ENCODE measurements at regions not wholly inside any gene's neighbourhood (a gene's known extent, or its start where the extent isn't known, plus 50 kb on each side); places are given as distances from the start of the nearest gene placed in this dataset.

GRCh38 chr12:114916124-114916523, 232.1 kb upstream of the TBX3 start:
- no peak for DNase-seq

- no peak for DNase-seq
Observed at GRCh38 chr12:114913871-114914801, 230.2 kb upstream of the TBX3 start.

- DNase-seq = no peak
Observed at GRCh38 chr12:114912811-114913210, 228.8 kb upstream of the TBX3 start.

GRCh38 chr12:114911196-114911595, 227.2 kb upstream of the TBX3 start:
- DNase-seq = no peak

GRCh38 chr12:114904254-114905003, 220.5 kb upstream of the TBX3 start:
- DNase-seq = no peak

- DNase-seq = no peak
Observed at GRCh38 chr12:114903083-114903691, 219.2 kb upstream of the TBX3 start.

GRCh38 chr12:114902665-114903064, 218.7 kb upstream of the TBX3 start:
- DNase-seq = no peak

GRCh38 chr12:114901316-114901715, 217.3 kb upstream of the TBX3 start:
- DNase-seq = no peak

GRCh38 chr12:114898159-114898558, 214.2 kb upstream of the TBX3 start:
- no peak for DNase-seq

- DNase-seq = no peak
Observed at GRCh38 chr12:114895827-114896226, 211.9 kb upstream of the TBX3 start.

- no peak for DNase-seq
Observed at GRCh38 chr12:114895081-114895480, 211.1 kb upstream of the TBX3 start.

- DNase-seq = no peak
Observed at GRCh38 chr12:114894076-114894475, 210.1 kb upstream of the TBX3 start.

- no peak for DNase-seq
Observed at GRCh38 chr12:114888928-114889584, 205.1 kb upstream of the TBX3 start.

GRCh38 chr12:114888448-114888847, 204.5 kb upstream of the TBX3 start:
- DNase-seq = no peak

GRCh38 chr12:114885501-114885900, 201.5 kb upstream of the TBX3 start:
- no peak for DNase-seq

GRCh38 chr12:114884575-114884974, 200.6 kb upstream of the TBX3 start:
- DNase-seq = no peak

- no peak for DNase-seq
Observed at GRCh38 chr12:114882083-114882482, 198.1 kb upstream of the TBX3 start.

- DNase-seq = no peak
Observed at GRCh38 chr12:114879354-114879753, 195.4 kb upstream of the TBX3 start.

- DNase-seq = no peak
Observed at GRCh38 chr12:114878781-114879180, 194.8 kb upstream of the TBX3 start.

- no peak for DNase-seq
Observed at GRCh38 chr12:114876968-114877680, 193.1 kb upstream of the TBX3 start.

GRCh38 chr12:114875313-114875712, 191.3 kb upstream of the TBX3 start:
- DNase-seq = no peak

- DNase-seq = no peak
Observed at GRCh38 chr12:114873656-114874055, 189.7 kb upstream of the TBX3 start.

All from midbrain (tissue), 1 donor.